RPMI7951 (cell line): ENCODE measurements at regions not wholly inside any gene's neighbourhood (a gene's known extent, or its start where the extent isn't known, plus 50 kb on each side); places are given as distances from the start of the nearest gene placed in this dataset.

Source experiments
- DNase-seq: peaks from one replicate; pipeline ENCODE4 v3.0.0-alpha.2; 2012; ENCODE audit warnings: low read depth

DNA sequence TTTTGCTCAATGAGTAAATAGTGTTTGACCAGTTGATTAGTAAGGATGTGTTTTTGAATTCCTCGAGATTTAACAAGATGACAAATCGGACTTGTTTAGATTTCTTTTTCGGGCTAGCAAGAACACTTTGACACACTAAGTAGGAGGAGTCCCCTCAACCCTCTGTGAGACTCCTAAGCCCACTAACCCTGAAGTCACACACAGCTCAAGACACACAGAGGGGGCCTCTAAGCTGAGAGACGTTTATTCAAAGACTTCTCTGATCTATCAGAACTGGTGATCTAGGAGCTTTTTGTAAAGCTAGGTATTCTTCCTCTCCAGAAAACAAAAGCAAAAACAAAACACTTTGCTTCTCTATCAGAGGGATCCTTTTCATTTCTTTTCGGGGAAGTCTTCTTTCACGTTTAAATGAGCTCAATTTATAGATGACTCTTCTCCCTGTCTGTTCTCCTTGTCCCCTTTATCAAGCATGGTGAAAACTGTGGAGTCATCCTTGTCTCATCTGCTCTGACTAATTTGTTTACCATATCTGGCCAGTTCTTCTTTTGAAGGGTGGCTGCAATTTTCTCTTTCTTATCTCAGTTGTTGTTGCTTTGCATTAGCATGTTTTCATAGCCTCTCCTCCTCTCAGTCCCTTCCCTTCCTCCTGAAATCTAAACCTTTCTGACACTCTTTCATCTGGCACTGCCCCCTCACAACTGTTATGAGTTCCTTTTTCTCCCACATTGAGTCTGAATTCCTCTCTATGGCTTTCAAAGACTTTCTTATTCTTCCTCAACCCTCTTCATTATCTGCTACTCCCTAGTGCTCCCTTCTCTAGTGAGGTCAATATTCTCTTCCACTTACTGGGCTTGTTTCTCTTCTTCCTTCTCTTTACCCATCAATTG is 68.5 kb upstream of the RAI14 start:
- DNase-seq: peak; percentile 57

- DNase-seq: no peak
Observed at GRCh38 chr5:34589832-34590231, 66.3 kb upstream of the RAI14 start.

DNA sequence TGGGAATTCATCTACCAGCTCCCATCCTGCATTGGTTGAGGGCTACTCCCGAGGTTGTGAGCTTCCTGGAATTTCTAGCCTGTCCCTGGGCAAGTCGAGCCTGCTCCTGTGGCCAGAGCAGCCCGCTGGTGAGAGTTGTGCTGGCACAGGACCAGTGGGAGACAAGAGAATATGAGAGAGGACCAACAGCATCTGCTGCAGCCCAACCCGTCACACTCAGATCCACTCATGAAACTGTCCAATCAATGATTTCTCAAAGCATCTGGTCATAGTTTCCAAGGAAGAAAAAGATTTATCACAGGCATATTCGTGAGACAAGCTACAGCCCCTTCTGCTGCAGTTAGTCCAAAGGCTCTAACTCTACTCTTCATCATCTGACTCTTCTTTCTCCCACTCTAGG is 64.4 kb upstream of the RAI14 start:
- no peak for DNase-seq

- peak; percentile 32 for DNase-seq
Observed at GRCh38 chr5:34597034-34598027, 58.8 kb upstream of the RAI14 start.

DNA sequence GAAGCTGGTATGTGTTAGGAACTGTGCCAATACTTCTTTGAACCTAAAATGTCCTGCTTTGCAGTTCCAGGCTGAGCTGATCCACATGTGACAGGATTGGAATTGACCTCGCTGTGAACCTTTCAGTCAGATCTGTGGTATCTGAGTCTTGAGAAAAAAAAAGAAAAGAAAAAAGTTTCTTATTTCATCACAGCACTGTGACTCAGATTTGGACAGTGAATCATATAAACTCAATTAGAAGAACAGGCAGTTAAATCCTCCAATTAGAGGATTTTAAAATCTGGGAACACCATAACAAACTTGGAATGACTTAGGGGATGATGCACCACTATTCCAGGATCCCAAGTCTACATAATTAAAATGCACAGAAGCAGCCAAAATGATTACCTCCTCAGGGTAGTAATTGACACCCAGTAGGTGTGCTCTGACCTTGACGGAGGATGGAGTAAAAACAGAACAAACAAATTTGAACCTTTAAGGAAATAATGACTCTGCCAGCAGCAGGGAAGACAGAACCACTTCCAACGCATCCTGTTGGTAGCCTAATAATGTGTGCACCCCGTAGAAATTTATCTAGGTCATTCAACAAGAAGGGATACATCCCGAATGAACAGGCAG is 57.8 kb upstream of the RAI14 start:
- peak; percentile 92 for DNase-seq

GRCh38 chr5:34599471-34600117 is 56.5 kb upstream of the RAI14 start:
- DNase-seq: peak; percentile 42

- no peak for DNase-seq
Observed at GRCh38 chr5:34600118-34600493, 56.0 kb upstream of the RAI14 start.

DNA sequence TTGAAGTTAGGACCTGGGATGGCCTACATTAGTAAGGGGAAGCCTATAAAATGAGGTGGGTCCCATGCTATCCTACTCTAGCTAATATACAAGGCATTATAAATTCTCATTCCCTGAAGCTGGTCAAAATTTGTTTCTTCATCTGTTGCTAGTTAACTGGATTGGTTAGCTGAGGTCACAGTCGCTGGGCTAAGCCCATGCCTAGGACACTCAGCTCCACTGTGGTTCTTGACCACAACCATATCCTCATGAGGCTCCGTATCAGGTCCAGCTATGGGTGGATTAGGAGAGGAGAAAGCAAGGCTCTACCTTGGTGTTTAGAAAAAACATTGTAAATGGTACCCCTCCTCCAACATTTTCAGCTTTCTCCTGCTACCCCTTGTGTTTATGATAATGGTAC is 52.8 kb upstream of the RAI14 start:
- DNase-seq: no peak

DNA sequence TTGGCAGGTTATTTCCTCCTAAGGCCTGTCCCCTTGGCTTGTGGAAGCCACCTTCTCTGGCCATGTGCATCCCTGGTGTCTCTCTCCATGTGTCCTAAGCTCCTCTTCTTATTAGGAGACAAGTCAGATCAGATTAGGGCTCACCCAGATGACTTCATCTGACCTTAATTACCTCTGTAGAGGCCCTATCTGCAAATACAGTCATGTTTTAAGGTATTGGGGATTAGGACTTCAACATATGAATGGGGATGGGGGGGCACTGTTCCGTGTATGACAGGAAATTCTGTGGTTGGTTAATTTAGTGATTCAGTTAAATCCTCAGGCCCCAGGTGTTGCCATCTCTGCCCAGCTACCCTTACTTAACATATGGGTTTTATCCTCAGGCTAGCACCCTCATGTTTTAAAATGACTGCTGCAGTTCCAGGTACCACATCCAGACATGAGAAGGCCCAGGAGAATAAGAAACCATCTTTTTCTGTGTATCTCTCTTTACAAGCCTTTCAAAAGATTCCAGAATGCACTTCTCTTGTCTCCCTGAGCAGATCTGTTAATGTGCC is 51.9 kb upstream of the RAI14 start:
- no peak for DNase-seq

DNA sequence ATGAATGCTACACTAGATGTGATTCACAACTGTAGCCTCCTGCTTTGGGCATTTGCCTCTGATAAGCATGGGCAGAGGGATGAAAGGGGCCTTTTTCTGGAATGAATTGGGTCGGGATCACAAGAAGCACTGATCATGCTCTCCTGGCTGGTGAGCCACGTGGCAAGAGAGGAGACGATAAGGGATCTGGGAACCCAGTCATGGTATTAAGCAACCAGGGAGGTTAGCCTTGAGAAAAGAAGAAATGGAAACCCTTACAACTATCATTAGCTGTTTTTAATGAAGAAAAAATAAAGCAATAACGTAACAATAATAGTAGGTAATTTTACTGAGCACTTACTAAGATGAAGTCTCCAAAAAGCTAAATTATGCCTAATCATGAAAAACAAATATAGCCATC is 50.0 kb upstream of the RAI14 start:
- DNase-seq: no peak
